RWPE1 (cell line): ENCODE measurements at regions not wholly inside any gene's neighbourhood (a gene's known extent, or its start where the extent isn't known, plus 50 kb on each side); places are given as distances from the start of the nearest gene placed in this dataset.
"Not testable (repeated sequence)": the region's sequence is repeated elsewhere in the genome, so short reads cannot be mapped to it uniquely, and the experiment has no call there.

ENCODE experiments used
- CTCF ChIA-PET: fragments of 350-600 bp; sonication (Branson Sonifier 250); formaldehyde crosslinking; extraction: SDS; loops from one replicate; lab custom pipeline; 2021; lab: Yijun Ruan, JAX
- POLR2A ChIA-PET: fragments of 400-600 bp; formaldehyde crosslinking; extraction: SDS; loops from one replicate; lab custom pipeline; 2020; ENCODE audit warnings: antibody characterized with exemption; ENCODE audit not compliant: low non-redundant PET; lab: Yijun Ruan, JAX
- DNase-seq: peaks from one replicate; pipeline ENCODE4 v3.0.0; 2012; ENCODE audit warnings: low spot score
- H3K27ac ChIP-seq: fragments of 450-650 bp; 2 replicates; pipeline ENCODE4 v1.5.1; 2017
- TF ChIP-seq, protein P1 (sequence below): fragments of 450-650 bp; conservative IDR thresholded peaks from 2 replicates; pipeline ENCODE4 v1.5.1; 2017; ENCODE audit warnings: low read depth, mild to moderate bottlenecking

- TF ChIP-seq, protein P1, sequence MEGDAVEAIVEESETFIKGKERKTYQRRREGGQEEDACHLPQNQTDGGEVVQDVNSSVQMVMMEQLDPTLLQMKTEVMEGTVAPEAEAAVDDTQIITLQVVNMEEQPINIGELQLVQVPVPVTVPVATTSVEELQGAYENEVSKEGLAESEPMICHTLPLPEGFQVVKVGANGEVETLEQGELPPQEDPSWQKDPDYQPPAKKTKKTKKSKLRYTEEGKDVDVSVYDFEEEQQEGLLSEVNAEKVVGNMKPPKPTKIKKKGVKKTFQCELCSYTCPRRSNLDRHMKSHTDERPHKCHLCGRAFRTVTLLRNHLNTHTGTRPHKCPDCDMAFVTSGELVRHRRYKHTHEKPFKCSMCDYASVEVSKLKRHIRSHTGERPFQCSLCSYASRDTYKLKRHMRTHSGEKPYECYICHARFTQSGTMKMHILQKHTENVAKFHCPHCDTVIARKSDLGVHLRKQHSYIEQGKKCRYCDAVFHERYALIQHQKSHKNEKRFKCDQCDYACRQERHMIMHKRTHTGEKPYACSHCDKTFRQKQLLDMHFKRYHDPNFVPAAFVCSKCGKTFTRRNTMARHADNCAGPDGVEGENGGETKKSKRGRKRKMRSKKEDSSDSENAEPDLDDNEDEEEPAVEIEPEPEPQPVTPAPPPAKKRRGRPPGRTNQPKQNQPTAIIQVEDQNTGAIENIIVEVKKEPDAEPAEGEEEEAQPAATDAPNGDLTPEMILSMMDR = no peak
- CTCF ChIA-PET = interaction anchor here (0.5 kb wide), 1 partner anchor 1121 kb away, joined by 3 read pairs; no protein-coding TSS in a partner anchor
- DNase-seq = no peak
- H3K27ac ChIP-seq = no peak overlapping the region
- POLR2A ChIA-PET = no interaction called here
These were observed 76.8 kb upstream of the DAPK1 start for GRCh38 chr9:87420884-87421283.

GRCh38 chr9:87421734-87422133, 75.9 kb upstream of the DAPK1 start:
- CTCF ChIA-PET = interaction anchor here (0.6 kb wide), 1 partner anchor 30 kb away, joined by 3 read pairs; no protein-coding TSS in a partner anchor
- DNase-seq = no peak
- TF ChIP-seq, protein P1 = no peak
- POLR2A ChIA-PET = no interaction called here
- no peak overlapping the region for H3K27ac ChIP-seq

GRCh38 chr9:87422999-87423398, 74.7 kb upstream of the DAPK1 start:
- POLR2A ChIA-PET = no interaction called here
- TF ChIP-seq, protein P1 = no peak
- DNase-seq = no peak
- CTCF ChIA-PET = no interaction called here
- no peak overlapping the region for H3K27ac ChIP-seq

- CTCF ChIA-PET, POLR2A ChIA-PET, DNase-seq, H3K27ac ChIP-seq: not testable (repeated sequence)
These were observed 73.8 kb upstream of the DAPK1 start for GRCh38 chr9:87423885-87424284.

GRCh38 chr9:87425202-87425601, 72.5 kb upstream of the DAPK1 start:
- no peak for DNase-seq
- TF ChIP-seq, protein P1 = no peak
- H3K27ac ChIP-seq = no peak overlapping the region
- ChIA-PET CTCF (no interaction called here), POLR2A (no interaction called here)

DNA sequence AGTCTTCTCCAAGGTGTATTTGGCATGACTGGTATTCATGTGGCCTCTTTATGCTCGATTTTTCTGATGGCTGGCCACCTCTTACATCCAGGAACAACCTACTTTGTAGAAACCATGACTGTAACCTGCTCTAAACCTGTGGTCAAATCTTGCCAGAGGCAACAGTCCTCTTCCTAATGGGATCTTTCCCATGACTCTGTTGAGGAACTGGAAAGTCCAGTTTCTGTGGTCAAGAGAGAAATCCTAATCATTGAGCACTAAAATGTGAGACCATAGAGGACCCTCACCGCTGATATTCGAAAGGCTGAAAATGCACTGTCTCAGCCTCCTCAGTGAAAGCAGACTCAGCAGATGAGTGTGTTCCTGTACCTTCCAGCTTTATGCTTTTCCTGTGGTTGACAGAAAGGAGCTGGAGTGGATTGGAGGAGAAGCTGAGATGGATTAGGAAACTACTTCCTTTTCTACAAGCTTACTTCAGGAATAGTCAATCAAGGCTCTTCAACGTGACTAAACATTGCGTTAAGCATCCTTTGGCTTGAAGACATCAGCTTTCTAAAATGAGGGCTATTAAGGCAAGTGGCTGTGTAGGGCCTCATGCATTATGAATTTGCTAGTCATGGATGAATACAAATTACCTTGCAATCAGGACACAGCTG, 69.7 kb upstream of the DAPK1 start:
- CTCF ChIA-PET = interaction anchor here (0.6 kb wide), 1 partner anchor 369 kb away, joined by 3 read pairs; no protein-coding TSS in a partner anchor
- POLR2A ChIA-PET = no interaction called here

GRCh38 chr9:87428659-87429058, 69.0 kb upstream of the DAPK1 start:
- no peak for DNase-seq
- TF ChIP-seq, protein P1 = no peak
- ChIA-PET CTCF (interaction anchor here (0.6 kb wide), 1 partner anchor 69 kb away, joined by 4 read pairs; the partner anchor contains the start of gene DAPK1), POLR2A (no interaction called here)
- H3K27ac ChIP-seq = no peak overlapping the region

More for the DNA sequence above, 69.7 kb upstream of the DAPK1 start:
- no peak for DNase-seq
- no peak overlapping the region for H3K27ac ChIP-seq
- TF ChIP-seq, protein P1 = no peak
